Endodermal cell (in vitro differentiated cells): ENCODE measurements at regions not wholly inside any gene's neighbourhood (a gene's known extent, or its start where the extent isn't known, plus 50 kb on each side); places are given as distances from the start of the nearest gene placed in this dataset.

Source experiments
- DNase-seq: peaks from one replicate; pipeline ENCODE4 v3.0.0-alpha.2; 2017
- H3K27ac ChIP-seq: 2 replicates; pipeline ENCODE4 v1.5.1; 2013; ENCODE audit warnings: mild to moderate bottlenecking, low read depth, low read length, moderate library complexity
- H3K27me3 ChIP-seq: 2 replicates; pipeline ENCODE4 v1.6.1; 2013; ENCODE audit warnings: mild to moderate bottlenecking, low read length, moderate library complexity; ENCODE audit not compliant: insufficient read depth, control insufficient read depth, poor library complexity, severe bottlenecking
- H3K36me3 ChIP-seq: 2 replicates; pipeline ENCODE4 v1.7.0; 2013; ENCODE audit warnings: mild to moderate bottlenecking, low read length, moderate library complexity; ENCODE audit not compliant: control insufficient read depth, insufficient read depth
- H3K4me1 ChIP-seq: one replicate; pipeline ENCODE4 v1.7.0; 2013; ENCODE audit warnings: low read length; ENCODE audit not compliant: control insufficient read depth, insufficient read depth
- H3K4me3 ChIP-seq: 2 replicates; pipeline ENCODE4 v1.5.1; 2013; ENCODE audit warnings: mild to moderate bottlenecking, low read length, moderate library complexity
- H3K9ac ChIP-seq: 2 replicates; pipeline ENCODE4 v1.6.1; 2013; ENCODE audit warnings: mild to moderate bottlenecking, low read length, moderate library complexity; ENCODE audit not compliant: poor library complexity, severe bottlenecking; ENCODE audit errors: extremely low read depth
- H3K9me3 ChIP-seq: 2 replicates; pipeline ENCODE4 v1.6.1; 2013; ENCODE audit warnings: mild to moderate bottlenecking, low read length, moderate library complexity; ENCODE audit not compliant: control insufficient read depth
- H3K27ac Mint-ChIP-seq: 2 replicates; pipeline ENCODE4 v1.8.0; 2020; ENCODE audit warnings: mixed read lengths
- H3K27me3 Mint-ChIP-seq: 2 replicates; pipeline ENCODE4 v1.8.0; 2021; ENCODE audit warnings: mild to moderate bottlenecking, mixed read lengths; ENCODE audit not compliant: insufficient read depth
- H3K36me3 Mint-ChIP-seq: 2 replicates; pipeline ENCODE4 v1.8.0; 2020; ENCODE audit warnings: low read depth, mixed read lengths
- H3K4me1 Mint-ChIP-seq: 2 replicates; pipeline ENCODE4 v1.8.0; 2020; ENCODE audit warnings: mixed read lengths
- H3K4me3 Mint-ChIP-seq: 2 replicates; pipeline ENCODE4 v1.8.0; 2020; ENCODE audit warnings: mild to moderate bottlenecking, moderate library complexity, mixed read lengths
- H3K9me3 Mint-ChIP-seq: 2 replicates; pipeline ENCODE4 v1.8.0; 2020; ENCODE audit warnings: mild to moderate bottlenecking, mixed read lengths
- CTCF ChIP-seq: fragments of 200-600 bp; sonication (generic); conservative IDR thresholded peaks from 2 replicates; pipeline ENCODE4 v1.5.0; 2021; ENCODE audit warnings: antibody characterized with exemption, mild to moderate bottlenecking
- WGBS, 2 experiments: methylation state at CpG; one replicate each; pipeline versions ENCODE4 v1.1.5 to v1.1.7; 2013; ENCODE audit warnings: missing lambda C conversion rate in 2 of 2, mixed read lengths in 1 of 2; ENCODE audit not compliant: insufficient coverage in 1 of 2, insufficient read length in 1 of 2; 5-methylcytosine and 5-hydroxymethylcytosine counted together

GRCh38 chr5:124420952-124421351, 325.5 kb downstream of the ZNF608 start:
- peaks cover 18% of the 10 kb centered on the region for H3K36me3 Mint-ChIP-seq
- H3K9me3 Mint-ChIP-seq, result peaks cover 44% of the 10 kb centered on the region
- TF ChIP-seq CTCF, result no peak
- Histone ChIP-seq H3K9ac (no peak overlapping the region), H3K4me3 (no peak overlapping the region), H3K9me3 (peaks cover 17% of the 10 kb centered on the region), H3K27ac (no peak overlapping the region), H3K27me3 (no peaks in the 10 kb centered on the region), H3K4me1 (no peaks in the 10 kb centered on the region), H3K36me3 (no peaks in the 10 kb centered on the region)
- no peak for DNase-seq
- no peak overlapping the region for H3K27ac Mint-ChIP-seq
- no peaks in the 10 kb centered on the region for H3K27me3 Mint-ChIP-seq
- peaks cover 5% of the 10 kb centered on the region for H3K4me1 Mint-ChIP-seq
- WGBS, 2 experiments, result 44 to 50% methylated on average over 2 of the region's 2 CpGs
- no peak overlapping the region for H3K4me3 Mint-ChIP-seq

- H3K36me3 Mint-ChIP-seq, result peaks cover 15% of the 10 kb centered on the region
- H3K9me3 Mint-ChIP-seq, result peaks cover 30% of the 10 kb centered on the region
- Histone ChIP-seq H3K4me1 (no peaks in the 10 kb centered on the region), H3K9ac (no peak overlapping the region), H3K9me3 (peaks cover 17% of the 10 kb centered on the region), H3K27me3 (no peaks in the 10 kb centered on the region), H3K4me3 (no peak overlapping the region), H3K27ac (no peak overlapping the region), H3K36me3 (no peaks in the 10 kb centered on the region)
- no peak for TF ChIP-seq CTCF
- no peak for DNase-seq
- peaks cover 5% of the 10 kb centered on the region for H3K4me1 Mint-ChIP-seq
- H3K27ac Mint-ChIP-seq, result no peak overlapping the region
- no peak overlapping the region for H3K4me3 Mint-ChIP-seq
- H3K27me3 Mint-ChIP-seq, result no peaks in the 10 kb centered on the region
- 82 to 100% methylated on average over 1 to 2 of the region's 2 CpGs for WGBS, 2 experiments
Measured at GRCh38 chr5:124419531-124419930, 326.9 kb downstream of the ZNF608 start.

GRCh38 chr5:124418390-124418789, 328.0 kb downstream of the ZNF608 start:
- Histone ChIP-seq H3K9ac (no peak overlapping the region), H3K27me3 (no peaks in the 10 kb centered on the region), H3K4me3 (no peak overlapping the region), H3K4me1 (no peaks in the 10 kb centered on the region), H3K27ac (no peak overlapping the region), H3K9me3 (peaks cover 14% of the 10 kb centered on the region), H3K36me3 (no peaks in the 10 kb centered on the region)
- Mint-ChIP-seq H3K27me3 (no peaks in the 10 kb centered on the region), H3K4me1 (peaks cover 9% of the 10 kb centered on the region), H3K36me3 (peaks cover 5% of the 10 kb centered on the region), H3K9me3 (peaks cover 19% of the 10 kb centered on the region), H3K27ac (no peak overlapping the region), H3K4me3 (no peak overlapping the region)
- WGBS, 2 experiments, result 86 to 100% methylated on average over 2 of the region's 2 CpGs
- TF ChIP-seq CTCF, result no peak
- DNase-seq, result no peak
